ENCODE measurements at regions not wholly inside any gene's neighbourhood (a gene's known extent, or its start where the extent isn't known, plus 50 kb on each side); places are given as distances from the start of the nearest gene placed in this dataset.

- no peak for DNase-seq (ENCODE audit: low read depth in 2 of 2)
These were observed 166.1 kb downstream of the SLC28A3 start for GRCh38 chr9:84174486-84174885.

DNA sequence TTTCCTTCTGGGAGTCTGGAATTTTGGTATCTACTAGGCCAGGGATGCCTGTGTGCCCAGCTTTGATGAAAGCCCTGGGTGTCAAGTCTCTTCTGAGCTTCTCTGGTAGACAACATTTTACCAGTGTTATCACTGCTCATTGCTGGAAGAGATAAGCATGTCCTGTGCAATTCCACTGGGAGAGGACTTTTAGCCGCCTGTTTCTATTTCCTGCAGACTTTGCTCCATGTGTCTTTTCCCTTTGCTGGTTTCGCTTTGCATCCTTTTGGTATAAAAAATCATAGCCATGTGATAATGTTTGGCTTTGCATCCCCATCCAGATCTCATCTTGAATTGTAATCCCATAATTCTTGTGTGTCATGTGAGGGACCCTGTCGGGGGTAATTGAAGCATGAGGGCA lies 163.2 kb downstream of the SLC28A3 start:
- DNase-seq (ENCODE audit: low read depth in 2 of 2), result no peak

GRCh38 chr9:84179531-84179930 lies 161.0 kb downstream of the SLC28A3 start:
- no peak for DNase-seq (ENCODE audit: low read depth in 2 of 2)

GRCh38 chr9:84187090-84187489 lies 153.5 kb downstream of the SLC28A3 start:
- DNase-seq (ENCODE audit: low read depth in 2 of 2), result no peak

- DNase-seq (ENCODE audit: low read depth in 2 of 2), result no peak
These were observed 150.7 kb downstream of the SLC28A3 start for GRCh38 chr9:84189904-84190303.

- no peak for DNase-seq (ENCODE audit: low read depth in 2 of 2)
These were observed 150.1 kb downstream of the SLC28A3 start for GRCh38 chr9:84190411-84190810.

- DNase-seq (ENCODE audit: low read depth in 2 of 2), result no peak
These were observed 133.7 kb downstream of the SLC28A3 start for GRCh38 chr9:84206801-84207370.

GRCh38 chr9:84207491-84207951 lies 133.0 kb downstream of the SLC28A3 start:
- no peak for DNase-seq (ENCODE audit: low read depth in 2 of 2)

DNA sequence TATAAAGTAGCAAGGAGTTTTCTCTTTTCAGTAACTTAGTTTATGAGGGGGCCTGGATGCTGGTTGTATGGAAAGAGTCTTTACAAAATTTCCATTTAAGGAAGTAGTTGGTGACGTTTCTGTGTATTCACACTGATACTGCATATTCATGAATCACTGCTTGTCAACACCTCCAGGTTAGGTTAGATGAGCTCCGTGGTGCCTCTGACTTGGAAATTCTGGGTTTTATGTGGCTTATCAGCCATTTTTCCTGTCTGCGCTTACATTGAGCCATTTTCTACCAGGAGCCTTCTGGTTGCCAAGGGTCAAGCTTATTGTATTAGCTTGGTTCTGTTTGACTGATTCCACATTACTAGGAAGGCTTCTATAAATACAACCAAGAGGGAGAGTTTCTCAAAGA lies 128.3 kb downstream of the SLC28A3 start:
- no peak for DNase-seq (ENCODE audit: low read depth in 2 of 2)

DNA sequence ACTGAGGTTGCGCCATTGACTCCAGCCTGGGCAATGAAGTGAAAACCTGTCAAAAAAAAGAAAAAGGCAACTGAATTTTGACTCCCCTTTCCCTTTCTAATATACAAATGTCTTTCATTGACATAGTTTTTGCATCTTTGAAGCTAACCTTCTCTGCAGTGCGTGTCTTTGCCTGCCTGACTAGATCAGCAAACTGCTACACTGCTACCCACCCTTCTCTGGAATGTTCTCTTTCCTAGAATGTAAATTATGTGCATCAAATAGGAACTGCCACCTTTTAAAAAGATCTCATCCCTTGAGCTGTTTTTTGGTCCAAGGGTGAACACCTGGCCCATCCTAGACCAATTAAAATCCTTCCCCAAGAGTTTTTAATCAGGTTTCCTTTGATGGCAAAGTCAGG lies 127.6 kb downstream of the SLC28A3 start:
- DNase-seq (ENCODE audit: low read depth in 2 of 2), result no peak

- no peak for DNase-seq (ENCODE audit: low read depth in 2 of 2)
These were observed 124.4 kb downstream of the SLC28A3 start for GRCh38 chr9:84216151-84216550.

GRCh38 chr9:84218322-84218721 lies 122.2 kb downstream of the SLC28A3 start:
- no peak for DNase-seq (ENCODE audit: low read depth in 2 of 2)

GRCh38 chr9:84224246-84224645 lies 116.3 kb downstream of the SLC28A3 start:
- DNase-seq (ENCODE audit: low read depth in 2 of 2), result no peak

All from stimulated activated CD8-positive, alpha-beta memory T cell treated with anti-CD3 and anti-CD28 coated beads, Interleukin-7, amount 100 ng/mL, for 4 hours (primary cell).